RWPE1 (cell line): ENCODE measurements at regions not wholly inside any gene's neighbourhood (a gene's known extent, or its start where the extent isn't known, plus 50 kb on each side); places are given as distances from the start of the nearest gene placed in this dataset.

Experiments
- CTCF ChIA-PET: fragments of 350-600 bp; sonication (Branson Sonifier 250); formaldehyde crosslinking; extraction: SDS; loops from one replicate; lab custom pipeline; 2021; lab: Yijun Ruan, JAX
- POLR2A ChIA-PET: fragments of 400-600 bp; formaldehyde crosslinking; extraction: SDS; loops from one replicate; lab custom pipeline; 2020; ENCODE audit warnings: antibody characterized with exemption; ENCODE audit not compliant: low non-redundant PET; lab: Yijun Ruan, JAX
- DNase-seq: peaks from one replicate; pipeline ENCODE4 v3.0.0; 2012; ENCODE audit warnings: low spot score
- H3K27ac ChIP-seq: fragments of 450-650 bp; 2 replicates; pipeline ENCODE4 v1.5.1; 2017
- TF ChIP-seq, protein P1 (sequence below): fragments of 450-650 bp; conservative IDR thresholded peaks from 2 replicates; pipeline ENCODE4 v1.5.1; 2017; ENCODE audit warnings: low read depth, mild to moderate bottlenecking

DNA sequence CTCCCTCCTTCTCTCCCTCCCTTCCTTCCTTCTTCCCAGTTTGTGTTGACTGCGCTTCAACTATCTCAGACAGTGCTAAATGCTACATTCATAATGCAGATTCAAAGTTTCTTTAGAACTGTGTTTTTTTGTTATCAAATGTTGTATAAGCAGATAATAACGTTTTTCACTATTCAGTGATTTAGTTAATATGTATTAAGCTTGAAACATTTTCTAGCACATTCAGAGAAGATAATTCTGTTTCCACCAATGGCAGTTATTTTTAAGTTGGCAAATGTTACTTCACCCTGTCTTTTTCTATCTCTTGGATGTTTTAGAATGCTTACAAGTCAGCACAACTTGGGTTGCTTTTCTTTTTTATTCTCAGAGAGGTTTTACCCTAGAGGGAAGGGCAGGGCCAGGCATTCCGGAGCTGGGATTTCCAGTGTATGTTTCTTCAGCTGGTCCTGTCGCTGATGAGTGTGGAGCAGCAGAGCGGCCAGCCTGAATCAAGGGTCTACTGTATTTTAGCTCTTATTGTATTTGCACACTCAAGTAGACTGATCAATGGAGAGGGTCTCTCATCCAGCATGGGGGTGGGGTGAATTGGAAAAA lies 162.3 kb upstream of the ARHGAP20 start:
- no peak overlapping the region for H3K27ac ChIP-seq
- POLR2A ChIA-PET = no interaction called here
- TF ChIP-seq, protein P1, sequence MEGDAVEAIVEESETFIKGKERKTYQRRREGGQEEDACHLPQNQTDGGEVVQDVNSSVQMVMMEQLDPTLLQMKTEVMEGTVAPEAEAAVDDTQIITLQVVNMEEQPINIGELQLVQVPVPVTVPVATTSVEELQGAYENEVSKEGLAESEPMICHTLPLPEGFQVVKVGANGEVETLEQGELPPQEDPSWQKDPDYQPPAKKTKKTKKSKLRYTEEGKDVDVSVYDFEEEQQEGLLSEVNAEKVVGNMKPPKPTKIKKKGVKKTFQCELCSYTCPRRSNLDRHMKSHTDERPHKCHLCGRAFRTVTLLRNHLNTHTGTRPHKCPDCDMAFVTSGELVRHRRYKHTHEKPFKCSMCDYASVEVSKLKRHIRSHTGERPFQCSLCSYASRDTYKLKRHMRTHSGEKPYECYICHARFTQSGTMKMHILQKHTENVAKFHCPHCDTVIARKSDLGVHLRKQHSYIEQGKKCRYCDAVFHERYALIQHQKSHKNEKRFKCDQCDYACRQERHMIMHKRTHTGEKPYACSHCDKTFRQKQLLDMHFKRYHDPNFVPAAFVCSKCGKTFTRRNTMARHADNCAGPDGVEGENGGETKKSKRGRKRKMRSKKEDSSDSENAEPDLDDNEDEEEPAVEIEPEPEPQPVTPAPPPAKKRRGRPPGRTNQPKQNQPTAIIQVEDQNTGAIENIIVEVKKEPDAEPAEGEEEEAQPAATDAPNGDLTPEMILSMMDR = no peak
- CTCF ChIA-PET = no interaction called here
- no peak for DNase-seq

- TF ChIP-seq, protein P1 = no peak
- no peak overlapping the region for H3K27ac ChIP-seq
- ChIA-PET CTCF (no interaction called here), POLR2A (no interaction called here)
- no peak for DNase-seq
Observed at GRCh38 chr11:110873975-110874374, 161.7 kb upstream of the ARHGAP20 start.

DNA sequence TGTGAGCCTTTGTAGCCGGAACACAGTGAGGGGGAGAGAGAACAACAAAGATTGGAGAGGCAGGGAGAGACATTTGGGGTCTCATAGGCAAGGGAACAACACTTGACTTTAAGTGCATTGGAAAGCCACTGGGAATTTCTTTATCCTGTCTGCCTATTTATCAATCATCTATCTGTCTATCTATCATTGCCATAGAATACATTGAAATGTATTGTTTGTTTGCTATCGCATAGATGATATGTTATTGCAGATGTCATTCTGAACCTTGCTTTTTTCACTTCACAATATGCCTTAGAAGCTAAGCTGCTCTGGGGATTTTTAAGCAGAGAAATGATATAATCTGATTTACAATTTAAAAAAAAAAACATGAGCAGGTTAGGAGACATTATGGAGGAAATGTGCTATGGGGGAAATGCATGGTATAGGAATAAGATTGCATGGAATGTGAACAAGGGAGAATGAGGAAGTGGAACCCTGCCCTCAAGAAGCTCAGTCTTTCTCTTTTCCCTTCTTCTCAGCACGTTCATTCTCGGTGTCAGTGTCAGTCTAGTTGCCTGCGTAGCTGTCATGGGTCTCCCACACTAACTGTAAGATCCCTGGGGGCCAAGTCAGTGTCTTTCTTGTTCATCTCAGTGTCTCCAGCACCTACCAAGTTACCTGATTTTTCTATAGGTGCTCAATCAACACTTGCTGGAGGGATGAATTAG lies 158.7 kb upstream of the ARHGAP20 start:
- H3K27ac ChIP-seq = no peak overlapping the region
- ChIA-PET POLR2A (no interaction called here), CTCF (interaction anchor here (0.7 kb wide), 1 partner anchor 16 kb away, joined by 3 read pairs; no protein-coding TSS in a partner anchor)
- TF ChIP-seq, protein P1 = no peak
- no peak for DNase-seq

GRCh38 chr11:110867951-110868350 lies 155.7 kb upstream of the ARHGAP20 start:
- DNase-seq = no peak
- TF ChIP-seq, protein P1 = no peak
- ChIA-PET POLR2A (no interaction called here), CTCF (no interaction called here)
- H3K27ac ChIP-seq = no peak overlapping the region

DNA sequence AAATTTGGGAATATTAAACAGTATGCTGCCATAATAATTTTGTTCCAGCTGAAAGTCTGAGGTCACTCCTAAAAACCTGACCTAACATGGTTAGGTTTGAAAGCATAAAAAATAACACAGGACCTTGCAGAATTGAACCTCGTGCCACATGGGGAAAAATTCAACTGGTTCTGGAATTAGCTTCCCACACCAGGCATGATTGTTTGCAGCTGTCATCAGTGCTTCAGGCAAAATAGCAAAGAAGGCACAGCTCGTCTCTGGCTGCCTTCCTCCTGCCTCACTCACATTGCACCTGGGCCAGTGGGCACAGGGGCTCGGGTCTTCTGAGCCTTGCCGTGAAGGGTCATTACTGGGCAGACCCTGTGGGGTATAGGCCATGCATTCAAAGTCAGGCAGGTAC lies 153.8 kb upstream of the ARHGAP20 start:
- TF ChIP-seq, protein P1 = no peak
- DNase-seq = no peak
- ChIA-PET POLR2A (no interaction called here), CTCF (interaction anchor here (0.7 kb wide), 1 partner anchor 55 kb away, joined by 3 read pairs; no protein-coding TSS in a partner anchor)
- no peak overlapping the region for H3K27ac ChIP-seq

DNA sequence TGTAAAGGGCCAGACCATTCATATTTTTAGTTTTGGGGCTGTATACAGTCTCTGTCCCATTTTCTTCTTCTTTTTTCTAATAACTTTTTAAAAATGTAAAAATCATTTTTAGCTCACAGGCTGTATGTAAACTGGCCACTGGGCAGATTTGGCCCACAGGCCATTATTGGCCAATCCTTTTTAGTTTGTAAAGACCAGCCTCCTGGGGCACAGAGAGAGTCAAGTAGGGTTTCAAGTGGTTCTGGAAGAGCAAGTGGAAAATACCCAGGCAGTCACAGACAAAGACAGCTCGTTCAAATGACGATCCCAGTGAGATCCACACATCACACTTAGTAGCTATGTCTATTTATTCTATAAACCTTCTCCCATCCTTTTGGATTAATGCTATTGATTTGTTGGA lies 150.2 kb upstream of the ARHGAP20 start:
- no peak overlapping the region for H3K27ac ChIP-seq
- TF ChIP-seq, protein P1 = no peak
- POLR2A ChIA-PET = no interaction called here
- CTCF ChIA-PET = interaction anchor here (0.7 kb wide), 1 partner anchor 417 kb away, joined by 3 read pairs; no protein-coding TSS in a partner anchor
- no peak for DNase-seq
